ENCODE measurements at regions not wholly inside any gene's neighbourhood (a gene's known extent, or its start where the extent isn't known, plus 50 kb on each side); places are given as distances from the start of the nearest gene placed in this dataset.

- ATAC-seq: no peak
- DNase-seq: no peak
These were observed 281.1 kb upstream of the SP4 start for GRCh38 chr7:21146642-21147423.

- ATAC-seq (no peak), DNase-seq (no peak)
These were observed 278.1 kb upstream of the SP4 start for GRCh38 chr7:21149809-21150208.

GRCh38 chr7:21154614-21155013 is 273.3 kb upstream of the SP4 start:
- DNase-seq (no peak), ATAC-seq (no peak)

- DNase-seq (no peak), ATAC-seq (no peak)
These were observed 268.4 kb upstream of the SP4 start for GRCh38 chr7:21159506-21159905.

- ATAC-seq (no peak), DNase-seq (no peak)
These were observed 267.5 kb upstream of the SP4 start for GRCh38 chr7:21160401-21160800.

- no peak for ATAC-seq
These were observed 259.9 kb upstream of the SP4 start for GRCh38 chr7:21167942-21168341.

GRCh38 chr7:21169667-21170580 is 258.0 kb upstream of the SP4 start:
- ATAC-seq (no peak), DNase-seq (no peak)

More at GRCh38 chr7:21167942-21168341, 259.9 kb upstream of the SP4 start:
- no peak for DNase-seq

GRCh38 chr7:21172800-21173199 is 255.1 kb upstream of the SP4 start:
- DNase-seq (no peak), ATAC-seq (no peak)

GRCh38 chr7:21173436-21173835 is 254.4 kb upstream of the SP4 start:
- no peak for DNase-seq
- no peak for ATAC-seq

GRCh38 chr7:21175714-21176113 is 252.2 kb upstream of the SP4 start:
- DNase-seq (no peak), ATAC-seq (no peak)

GRCh38 chr7:21184942-21185652 is 242.8 kb upstream of the SP4 start:
- DNase-seq: no peak
- no peak for ATAC-seq

GRCh38 chr7:21185653-21186265 is 242.1 kb upstream of the SP4 start:
- no peak for ATAC-seq
- DNase-seq: no peak

- ATAC-seq (no peak), DNase-seq (no peak)
These were observed 236.4 kb upstream of the SP4 start for GRCh38 chr7:21191321-21192073.

- no peak for ATAC-seq
These were observed 235.2 kb upstream of the SP4 start for GRCh38 chr7:21192657-21193056.

GRCh38 chr7:21193895-21194294 is 234.0 kb upstream of the SP4 start:
- no peak for DNase-seq
- no peak for ATAC-seq

More at GRCh38 chr7:21192657-21193056, 235.2 kb upstream of the SP4 start:
- no peak for DNase-seq

GRCh38 chr7:21194936-21195335 is 232.9 kb upstream of the SP4 start:
- ATAC-seq: no peak
- DNase-seq: no peak

GRCh38 chr7:21198921-21199320 is 229.0 kb upstream of the SP4 start:
- no peak for ATAC-seq
- DNase-seq: no peak

GRCh38 chr7:21200503-21200902 is 227.4 kb upstream of the SP4 start:
- ATAC-seq (no peak), DNase-seq (no peak)

GRCh38 chr7:21214657-21215056 is 213.2 kb upstream of the SP4 start:
- DNase-seq (no peak), ATAC-seq (no peak)

- ATAC-seq: no peak
- DNase-seq: no peak
These were observed 212.6 kb upstream of the SP4 start for GRCh38 chr7:21215307-21215706.

GRCh38 chr7:21217365-21217764 is 210.5 kb upstream of the SP4 start:
- ATAC-seq (no peak), DNase-seq (no peak)

Measured in stimulated activated naive CD8-positive, alpha-beta T cell treated with anti-CD3 and anti-CD28 coated beads, Interleukin-15, Interleukin-2, amounts not matched to agents 100 U/mL and 50 U/mL, for 24 hours (primary cell).